ENCODE measurements at regions not wholly inside any gene's neighbourhood (a gene's known extent, or its start where the extent isn't known, plus 50 kb on each side); places are given as distances from the start of the nearest gene placed in this dataset.

DNA sequence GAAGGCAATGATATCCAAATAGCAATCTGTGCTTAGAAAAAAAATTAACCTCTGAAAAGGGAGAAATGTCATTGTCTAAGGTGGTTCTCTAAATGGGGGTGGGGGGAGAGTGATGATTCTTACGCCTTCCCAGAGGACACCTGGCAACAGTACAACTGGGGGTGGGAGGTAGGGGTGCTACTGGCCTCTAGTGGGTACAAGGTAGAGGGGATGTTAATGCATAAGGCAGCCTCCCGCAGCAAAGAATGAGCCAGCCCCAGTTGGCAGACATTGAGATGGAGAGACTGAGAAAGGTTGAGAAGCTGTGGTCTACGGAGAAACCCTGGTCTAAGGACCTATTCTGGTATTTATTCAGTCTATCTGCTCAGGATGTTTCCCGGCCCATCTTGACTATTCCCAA is 472.2 kb upstream of the RUNX1 start:
- no peak for TF ChIP-seq EP300 (IDR thresholded peaks at IDR 0.05)
- TF ChIP-seq, protein P1, sequence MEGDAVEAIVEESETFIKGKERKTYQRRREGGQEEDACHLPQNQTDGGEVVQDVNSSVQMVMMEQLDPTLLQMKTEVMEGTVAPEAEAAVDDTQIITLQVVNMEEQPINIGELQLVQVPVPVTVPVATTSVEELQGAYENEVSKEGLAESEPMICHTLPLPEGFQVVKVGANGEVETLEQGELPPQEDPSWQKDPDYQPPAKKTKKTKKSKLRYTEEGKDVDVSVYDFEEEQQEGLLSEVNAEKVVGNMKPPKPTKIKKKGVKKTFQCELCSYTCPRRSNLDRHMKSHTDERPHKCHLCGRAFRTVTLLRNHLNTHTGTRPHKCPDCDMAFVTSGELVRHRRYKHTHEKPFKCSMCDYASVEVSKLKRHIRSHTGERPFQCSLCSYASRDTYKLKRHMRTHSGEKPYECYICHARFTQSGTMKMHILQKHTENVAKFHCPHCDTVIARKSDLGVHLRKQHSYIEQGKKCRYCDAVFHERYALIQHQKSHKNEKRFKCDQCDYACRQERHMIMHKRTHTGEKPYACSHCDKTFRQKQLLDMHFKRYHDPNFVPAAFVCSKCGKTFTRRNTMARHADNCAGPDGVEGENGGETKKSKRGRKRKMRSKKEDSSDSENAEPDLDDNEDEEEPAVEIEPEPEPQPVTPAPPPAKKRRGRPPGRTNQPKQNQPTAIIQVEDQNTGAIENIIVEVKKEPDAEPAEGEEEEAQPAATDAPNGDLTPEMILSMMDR (IDR thresholded peaks at IDR 0.05) = no peak
- TF ChIP-seq POLR2A (IDR thresholded peaks at IDR 0.05) = no peak

All from tibial nerve (tissue), 4 donors.